ENCODE measurements at regions not wholly inside any gene's neighbourhood (a gene's known extent, or its start where the extent isn't known, plus 50 kb on each side); places are given as distances from the start of the nearest gene placed in this dataset.

DNA sequence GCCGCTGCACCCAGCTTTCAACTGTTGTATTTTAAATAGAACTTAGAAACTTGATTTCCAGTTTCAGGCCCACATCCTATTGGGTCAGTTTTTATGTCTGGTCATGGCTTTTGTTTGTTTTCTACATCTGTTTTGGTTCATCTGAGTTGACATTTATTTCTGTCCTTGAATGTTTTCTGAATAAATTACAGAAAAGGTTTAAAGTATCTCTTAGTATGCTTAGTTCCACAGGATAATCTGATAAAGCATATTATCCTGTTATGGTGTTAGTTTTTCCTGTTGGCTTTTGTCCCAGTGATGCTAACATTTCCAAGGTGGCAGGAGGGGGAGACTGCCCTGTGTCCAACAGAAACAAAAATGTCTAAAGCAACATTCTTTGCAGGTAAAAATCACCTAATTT lies 733.2 kb downstream of the INHBA start:
- TF ChIP-seq, protein P1, sequence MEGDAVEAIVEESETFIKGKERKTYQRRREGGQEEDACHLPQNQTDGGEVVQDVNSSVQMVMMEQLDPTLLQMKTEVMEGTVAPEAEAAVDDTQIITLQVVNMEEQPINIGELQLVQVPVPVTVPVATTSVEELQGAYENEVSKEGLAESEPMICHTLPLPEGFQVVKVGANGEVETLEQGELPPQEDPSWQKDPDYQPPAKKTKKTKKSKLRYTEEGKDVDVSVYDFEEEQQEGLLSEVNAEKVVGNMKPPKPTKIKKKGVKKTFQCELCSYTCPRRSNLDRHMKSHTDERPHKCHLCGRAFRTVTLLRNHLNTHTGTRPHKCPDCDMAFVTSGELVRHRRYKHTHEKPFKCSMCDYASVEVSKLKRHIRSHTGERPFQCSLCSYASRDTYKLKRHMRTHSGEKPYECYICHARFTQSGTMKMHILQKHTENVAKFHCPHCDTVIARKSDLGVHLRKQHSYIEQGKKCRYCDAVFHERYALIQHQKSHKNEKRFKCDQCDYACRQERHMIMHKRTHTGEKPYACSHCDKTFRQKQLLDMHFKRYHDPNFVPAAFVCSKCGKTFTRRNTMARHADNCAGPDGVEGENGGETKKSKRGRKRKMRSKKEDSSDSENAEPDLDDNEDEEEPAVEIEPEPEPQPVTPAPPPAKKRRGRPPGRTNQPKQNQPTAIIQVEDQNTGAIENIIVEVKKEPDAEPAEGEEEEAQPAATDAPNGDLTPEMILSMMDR (IDR thresholded peaks at IDR 0.05), result no peak
- TF ChIP-seq EZH2 (IDR thresholded peaks at IDR 0.05; ENCODE audit: borderline replicate concordance, insufficient read depth, low read depth, low read length, poor library complexity, severe bottlenecking), result no peak
